ENCODE measurements at regions not wholly inside any gene's neighbourhood (a gene's known extent, or its start where the extent isn't known, plus 50 kb on each side); places are given as distances from the start of the nearest gene placed in this dataset.

DNA sequence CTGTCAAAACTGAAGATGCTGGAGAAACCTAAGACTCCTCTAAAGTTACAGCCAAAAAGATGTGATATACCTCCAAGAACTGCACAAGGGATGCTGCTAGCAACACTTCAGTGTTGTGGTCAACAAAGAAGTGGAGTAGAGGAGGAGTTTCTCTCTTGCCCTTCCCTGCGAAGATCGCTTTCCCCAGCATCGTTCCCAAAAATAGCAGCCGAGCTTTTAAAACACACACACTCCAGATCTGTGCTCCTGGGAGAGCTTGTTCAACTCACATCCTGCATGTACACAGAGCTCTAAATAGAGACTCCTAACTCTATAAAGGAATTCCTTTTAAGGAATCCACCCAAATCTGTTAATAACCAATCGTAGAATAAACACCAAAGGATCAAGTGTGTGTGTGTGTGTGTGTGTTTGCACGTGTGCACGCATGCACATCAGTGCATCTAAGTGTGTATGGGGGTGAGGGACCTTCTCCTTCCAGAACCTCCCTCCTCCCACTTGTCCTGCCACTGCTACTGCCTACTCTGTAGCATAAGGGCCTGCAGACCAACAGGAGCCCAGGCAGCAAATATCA lies 58.5 kb downstream of the PSMG1 start:
- no peak for DNase-seq (ENCODE audit: low read depth)

GRCh38 chr21:39123375-39123774 lies 59.9 kb downstream of the PSMG1 start:
- no peak for DNase-seq (ENCODE audit: low read depth)

GRCh38 chr21:39121600-39122355 lies 61.5 kb downstream of the PSMG1 start:
- no peak for DNase-seq (ENCODE audit: low read depth)

GRCh38 chr21:39120876-39121599 lies 62.2 kb downstream of the PSMG1 start:
- no peak for DNase-seq (ENCODE audit: low read depth)

- no peak for DNase-seq (ENCODE audit: low read depth)
These were observed 63.4 kb downstream of the PSMG1 start for GRCh38 chr21:39119891-39120290.

DNA sequence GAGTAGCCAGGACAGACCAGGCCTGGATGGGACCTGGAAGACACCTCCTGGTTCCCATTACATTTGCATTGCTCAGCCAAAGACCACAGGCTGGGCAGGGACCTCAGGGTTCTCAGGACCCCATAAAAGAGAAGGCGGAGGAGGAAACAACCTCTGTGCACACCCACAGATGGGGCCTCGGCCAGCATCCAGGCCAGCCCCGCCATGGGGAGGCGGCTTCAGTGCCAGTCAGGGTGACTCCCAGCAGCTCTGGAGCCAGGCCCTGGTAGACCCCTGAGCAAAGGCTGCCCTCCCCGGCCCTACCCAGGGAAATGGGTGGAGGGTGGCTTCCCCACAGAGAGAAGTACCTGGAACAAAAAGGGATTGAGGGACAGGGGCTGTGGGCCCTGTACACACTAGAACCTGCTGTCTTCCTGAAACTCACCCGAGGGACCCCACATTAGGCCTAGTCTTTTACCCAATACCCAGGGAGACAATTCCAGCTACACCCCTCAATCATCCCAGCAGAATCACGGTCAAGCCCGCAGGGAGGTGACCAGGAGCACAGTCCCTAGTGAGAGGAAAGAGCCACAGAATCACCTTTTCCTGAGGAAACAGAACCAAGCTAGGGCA lies 64.5 kb downstream of the PSMG1 start:
- DNase-seq (ENCODE audit: low read depth) = no peak

- DNase-seq (ENCODE audit: low read depth) = no peak
These were observed 65.2 kb downstream of the PSMG1 start for GRCh38 chr21:39118061-39118460.

DNA sequence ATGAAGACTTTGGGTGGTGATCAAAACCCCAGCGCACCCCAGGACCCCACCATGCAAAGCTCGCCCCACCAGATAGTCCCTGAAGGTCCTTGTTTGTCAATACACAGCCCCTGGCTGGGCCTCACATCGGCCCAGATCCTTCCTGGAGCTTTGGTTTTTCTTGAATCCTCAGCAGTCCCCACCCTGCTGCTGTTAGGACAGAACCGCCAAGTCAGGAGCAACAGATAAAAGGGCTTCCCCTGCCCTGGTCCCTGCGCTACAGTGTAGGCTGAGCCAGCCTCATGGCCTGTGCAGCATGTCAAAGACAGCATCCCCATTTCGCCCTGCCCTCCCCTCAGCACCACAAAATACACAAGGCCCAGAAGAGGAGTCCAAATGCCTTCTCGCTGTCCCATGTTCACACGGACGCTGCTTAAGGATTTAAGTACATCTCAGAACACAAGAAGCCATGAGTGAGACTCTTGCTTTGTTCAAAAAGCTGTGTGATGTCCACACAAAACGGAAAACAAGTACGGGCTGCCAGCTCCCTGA lies 65.7 kb downstream of the PSMG1 start:
- DNase-seq (ENCODE audit: low read depth) = no peak

- DNase-seq (ENCODE audit: low read depth) = no peak
These were observed 66.4 kb downstream of the PSMG1 start for GRCh38 chr21:39116761-39117439.

- no peak for DNase-seq (ENCODE audit: low read depth)
These were observed 67.5 kb downstream of the PSMG1 start for GRCh38 chr21:39115576-39116235.

GRCh38 chr21:39114871-39115575 lies 68.2 kb downstream of the PSMG1 start:
- DNase-seq (ENCODE audit: low read depth) = no peak

- DNase-seq (ENCODE audit: low read depth) = no peak
These were observed 71.2 kb downstream of the PSMG1 start for GRCh38 chr21:39111931-39112550.

DNA sequence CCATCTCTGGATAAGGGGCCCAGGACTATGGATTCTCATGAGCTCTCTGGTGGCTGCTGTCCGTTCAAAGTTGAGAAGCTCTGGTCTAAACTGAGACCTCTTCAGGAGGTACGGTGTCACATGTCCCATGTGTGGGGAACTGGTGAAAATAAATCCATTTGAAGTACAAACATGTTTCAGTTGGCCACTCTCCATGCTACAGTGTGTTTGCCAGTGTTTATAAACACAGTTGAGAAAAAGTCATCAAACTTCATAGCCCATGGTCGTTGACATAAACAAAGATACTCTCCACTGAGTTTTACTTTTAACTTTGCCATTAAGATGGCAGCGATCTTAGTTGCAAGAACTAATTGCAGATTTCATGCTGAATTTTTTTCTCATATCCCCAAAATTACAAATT lies 72.8 kb downstream of the PSMG1 start:
- DNase-seq (ENCODE audit: low read depth) = no peak

GRCh38 chr21:39109596-39110210 lies 73.5 kb downstream of the PSMG1 start:
- no peak for DNase-seq (ENCODE audit: low read depth)

GRCh38 chr21:39109163-39109530 lies 74.1 kb downstream of the PSMG1 start:
- DNase-seq (ENCODE audit: low read depth) = no peak

DNA sequence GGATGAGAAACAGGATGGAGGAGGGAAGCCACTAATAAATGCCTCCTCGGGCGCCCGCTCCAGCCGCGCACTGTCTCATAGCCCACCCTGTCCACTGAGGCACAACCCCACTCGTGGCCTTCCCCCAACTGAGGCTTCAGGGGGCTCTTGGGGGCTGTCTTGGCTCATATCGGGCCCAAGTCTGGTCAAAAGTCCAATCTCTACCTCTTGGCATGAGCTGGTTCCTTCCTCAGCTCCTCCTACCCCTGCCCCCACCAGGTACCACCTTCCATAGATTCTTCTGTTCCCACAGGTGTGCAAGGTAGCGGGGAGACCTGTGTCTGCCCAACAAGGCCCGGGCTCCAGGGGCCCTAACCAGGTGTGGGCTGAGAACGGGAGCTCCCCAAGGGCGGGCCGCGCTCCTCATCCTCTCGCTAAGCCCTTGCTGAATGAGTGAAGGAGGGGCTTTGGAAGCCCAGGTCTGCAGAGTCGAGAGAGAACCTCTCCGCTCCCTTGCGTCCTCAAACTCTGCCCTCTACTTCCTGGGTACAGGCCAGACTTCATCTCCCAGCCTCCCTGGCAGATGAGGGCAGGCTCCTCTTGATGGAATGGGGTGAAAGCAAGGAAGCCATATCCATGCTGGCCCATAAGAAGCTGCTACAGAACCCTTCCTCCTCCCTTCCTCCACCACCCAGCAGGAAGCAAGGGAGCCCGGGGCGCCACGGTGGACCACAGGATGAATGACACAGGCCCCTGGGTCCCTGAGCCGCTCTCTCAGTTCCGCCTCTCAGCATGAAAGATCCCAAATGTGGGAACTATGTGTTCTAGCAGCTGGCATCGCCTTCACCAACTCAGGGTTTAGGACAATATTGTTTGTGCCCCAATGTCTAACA lies 74.7 kb downstream of the PSMG1 start:
- no peak for DNase-seq (ENCODE audit: low read depth)

DNA sequence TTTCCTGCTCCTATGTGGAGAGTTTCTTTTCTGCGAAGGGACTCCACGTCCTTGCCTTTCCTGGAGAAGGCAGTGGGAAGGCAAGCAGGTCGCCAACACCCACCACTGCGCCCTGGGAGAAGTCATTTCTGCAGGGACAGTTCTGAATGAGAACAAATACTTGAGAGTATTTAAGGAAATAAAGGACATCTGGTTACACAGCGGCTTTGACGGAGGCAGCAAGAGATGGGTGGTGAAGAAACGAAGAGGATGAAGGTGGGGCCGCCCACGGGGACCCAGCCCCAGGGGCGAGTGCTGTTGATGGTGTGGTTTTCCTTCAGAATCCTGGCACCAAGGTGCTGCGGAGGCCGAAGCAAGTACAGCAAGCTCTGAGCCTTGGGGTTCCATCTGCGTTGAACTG lies 75.5 kb downstream of the PSMG1 start:
- DNase-seq (ENCODE audit: low read depth) = no peak

DNA sequence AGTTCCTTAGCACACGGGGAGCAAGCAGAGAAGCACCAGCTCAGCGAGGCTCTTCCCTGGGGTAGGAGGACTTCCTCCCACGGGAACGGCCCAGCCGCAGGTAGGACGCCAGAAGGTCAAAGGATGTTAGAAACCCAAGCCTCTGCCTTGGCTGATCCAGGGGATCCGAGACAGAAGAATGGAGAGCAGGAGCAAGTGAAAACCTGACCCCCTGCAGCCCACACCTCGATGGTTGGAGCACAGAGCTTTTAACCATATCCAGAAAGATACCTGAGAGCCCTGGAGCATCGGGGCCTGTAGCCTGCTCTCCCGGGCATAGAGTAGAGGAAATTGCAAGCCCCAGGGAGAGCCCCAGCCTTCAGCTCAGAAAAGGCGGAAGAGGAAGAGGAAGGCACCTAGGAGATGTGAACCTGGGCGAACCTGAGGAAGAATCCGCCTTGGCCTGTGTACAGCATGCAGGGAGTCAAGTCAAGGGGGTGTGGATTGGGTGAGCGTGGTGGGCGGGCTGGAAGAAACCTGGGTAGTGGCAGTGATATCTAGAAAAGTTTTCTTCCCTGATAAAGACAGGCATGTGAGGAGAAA lies 76.3 kb downstream of the PSMG1 start:
- no peak for DNase-seq (ENCODE audit: low read depth)

DNA sequence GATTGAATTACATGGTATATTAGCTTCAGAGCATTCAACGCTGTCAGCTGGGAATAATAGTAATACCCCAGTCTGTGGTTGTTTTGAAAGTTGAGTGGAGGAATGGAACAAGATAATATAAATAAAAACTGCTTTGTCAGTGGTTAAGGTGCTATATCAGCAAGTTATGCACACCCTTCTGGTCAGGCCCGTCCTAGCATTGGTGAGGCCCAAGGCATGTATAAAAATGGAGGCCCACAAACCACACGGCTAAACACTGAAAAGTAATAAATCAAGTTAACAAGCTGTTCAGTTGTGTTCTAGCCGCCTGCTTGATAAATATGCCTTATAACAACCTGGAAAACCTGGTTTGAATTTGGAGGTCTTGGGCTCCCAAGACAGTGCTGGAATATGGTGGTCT lies 77.4 kb downstream of the PSMG1 start:
- DNase-seq (ENCODE audit: low read depth) = no peak
